HL-60 (cell line): ENCODE measurements at regions not wholly inside any gene's neighbourhood (a gene's known extent, or its start where the extent isn't known, plus 50 kb on each side); places are given as distances from the start of the nearest gene placed in this dataset.

Experiments
- CTCF ChIP-seq: IDR thresholded peaks from one replicate; pipeline ENCODE4 v1.5.1; 2011; ENCODE audit warnings: low read length, control low read depth, inconsistent platforms; ENCODE audit not compliant: insufficient read depth
- POLR2AphosphoS5 ChIP-seq: IDR thresholded peaks from 2 replicates; pipeline ENCODE4 v1.6.1; 2012; ENCODE audit warnings: low read depth

GRCh38 chr10:78407009-78407711 lies 373.5 kb downstream of the RPS24 start:
- TF ChIP-seq CTCF: no peak
- no peak for TF ChIP-seq POLR2AphosphoS5
